ENCODE measurements at regions not wholly inside any gene's neighbourhood (a gene's known extent, or its start where the extent isn't known, plus 50 kb on each side); places are given as distances from the start of the nearest gene placed in this dataset.
A peak's percentile ranks its signal among the peaks of the same experiment; 100 is the strongest.
"Not testable (repeated sequence)": the region's sequence is repeated elsewhere in the genome, so short reads cannot be mapped to it uniquely, and the experiment has no call there.

DNA sequence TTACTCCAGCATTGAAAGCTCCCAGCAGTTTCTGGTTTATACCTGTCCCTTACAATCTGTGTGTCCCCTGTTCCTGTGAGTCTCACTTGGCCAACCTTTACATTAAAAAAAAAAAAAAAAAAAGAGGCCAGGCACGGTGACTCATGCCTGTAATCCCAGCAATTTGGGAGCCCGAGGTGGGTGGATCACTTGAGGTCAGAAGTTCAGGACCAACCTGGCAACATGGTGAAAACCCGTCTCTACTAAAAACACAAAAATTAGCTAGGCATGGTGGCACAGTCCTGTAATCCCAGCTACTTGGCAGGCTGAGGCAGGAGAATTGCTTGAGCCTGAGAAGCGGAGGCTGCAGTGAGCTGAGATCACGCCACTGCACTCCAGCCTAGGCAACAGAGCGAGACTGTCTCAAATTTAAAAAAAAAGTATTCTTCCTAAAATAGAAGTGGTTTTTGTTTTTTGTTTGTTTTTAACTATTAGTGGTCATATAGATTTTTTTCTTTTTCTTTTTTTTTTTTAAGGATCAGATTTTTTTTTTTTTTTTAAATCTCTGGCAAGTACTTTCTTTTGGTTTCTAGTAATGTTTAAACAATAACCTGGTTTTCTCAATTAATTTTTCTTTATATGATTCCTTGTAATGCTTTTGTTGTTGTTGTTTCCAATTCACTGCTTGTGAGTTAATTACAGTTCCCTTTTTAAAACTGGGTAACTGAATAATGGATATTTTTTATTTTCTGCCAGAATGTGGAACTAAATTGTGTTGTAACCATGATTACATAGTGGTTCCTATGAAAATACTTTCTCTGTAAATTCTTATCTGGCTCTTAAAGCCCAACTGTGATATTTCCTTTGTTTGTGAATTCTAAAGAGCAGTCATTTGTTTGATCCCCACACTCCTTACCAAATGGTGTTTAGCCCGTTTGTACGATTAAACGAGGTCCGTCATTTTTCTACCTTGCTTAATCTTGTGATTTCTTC, 116.8 kb downstream of the CTAGE1 start:
- in situ Hi-C loops (cut with HindIII; ENCODE audit: low pct_unique_long_range_greater_than_20kb, low sequenced_read_pairs) = no loop called here
- no peak for DNase-seq (ENCODE audit: low read depth, low spot score)

- no peak for DNase-seq (ENCODE audit: low read depth, low spot score)
- in situ Hi-C loops (cut with HindIII; ENCODE audit: low pct_unique_long_range_greater_than_20kb, low sequenced_read_pairs) = no loop called here
Observed at GRCh38 chr18:22297008-22297407, 120.7 kb downstream of the CTAGE1 start.

DNA sequence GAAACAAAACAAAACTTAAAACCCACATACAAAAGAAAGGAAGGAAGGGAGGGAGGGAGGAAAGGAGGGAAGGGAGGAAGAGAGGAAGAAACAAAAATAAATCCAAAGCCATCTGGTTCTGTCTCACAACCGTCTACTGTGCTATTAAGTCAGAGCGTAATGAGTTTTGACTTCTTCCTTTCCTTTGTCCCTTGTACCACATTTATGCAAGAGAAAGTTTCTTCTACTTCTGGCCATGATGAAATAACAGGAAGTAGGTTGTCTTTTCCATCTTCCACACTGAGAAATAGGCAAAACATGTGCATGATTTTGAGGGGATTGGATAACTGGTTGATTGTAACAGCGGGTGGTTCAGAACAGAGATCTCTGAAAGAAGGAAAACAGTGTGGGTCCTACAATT, 121.4 kb downstream of the CTAGE1 start:
- in situ Hi-C loops (cut with HindIII; ENCODE audit: low pct_unique_long_range_greater_than_20kb, low sequenced_read_pairs) = no loop called here
- DNase-seq (ENCODE audit: low read depth, low spot score) = no peak

DNA sequence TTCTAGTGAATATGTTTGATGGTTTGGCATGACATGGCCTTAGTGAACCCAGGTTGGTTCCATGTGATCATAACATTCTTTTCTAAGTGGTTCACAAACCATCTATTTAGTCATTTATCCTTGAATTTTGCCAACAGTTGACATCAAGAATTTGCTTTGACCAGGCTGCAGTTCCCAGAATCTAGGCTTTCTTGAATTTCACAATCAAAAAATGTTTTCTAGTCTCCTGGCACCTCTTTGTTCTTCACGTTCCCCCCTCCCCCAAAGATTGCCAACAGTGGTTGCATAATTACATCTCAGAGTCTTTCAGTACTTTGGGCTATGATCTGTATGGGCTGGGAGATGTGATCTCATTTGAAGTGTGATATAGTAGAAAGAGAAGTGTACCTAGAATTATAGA, 124.0 kb downstream of the GATA6 start:
- DNase-seq (ENCODE audit: low read depth, low spot score) = no peak
- in situ Hi-C loops (cut with HindIII; ENCODE audit: low pct_unique_long_range_greater_than_20kb, low sequenced_read_pairs) = no loop called here

DNA sequence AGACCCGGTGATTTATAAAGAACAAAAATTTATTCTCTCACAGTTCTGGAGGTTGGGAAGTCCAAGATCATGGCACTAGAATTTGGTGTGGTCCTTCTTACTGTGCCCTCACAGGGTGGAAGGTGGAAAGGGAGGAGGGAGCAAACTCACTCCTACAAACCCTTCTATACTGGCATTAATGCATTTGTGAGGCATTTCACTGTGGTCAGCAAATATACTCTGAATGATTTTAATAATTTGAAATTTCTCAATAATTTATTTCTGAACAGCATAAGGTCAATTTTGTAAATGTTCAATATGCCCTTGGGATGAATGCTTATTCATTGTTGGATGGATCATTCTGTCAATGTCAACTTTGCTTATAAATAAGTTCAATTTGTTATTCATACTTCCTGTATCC, 120.6 kb downstream of the GATA6 start:
- in situ Hi-C loops (cut with HindIII; ENCODE audit: low pct_unique_long_range_greater_than_20kb, low sequenced_read_pairs) = no loop called here
- DNase-seq (ENCODE audit: low read depth, low spot score) = no peak

DNA sequence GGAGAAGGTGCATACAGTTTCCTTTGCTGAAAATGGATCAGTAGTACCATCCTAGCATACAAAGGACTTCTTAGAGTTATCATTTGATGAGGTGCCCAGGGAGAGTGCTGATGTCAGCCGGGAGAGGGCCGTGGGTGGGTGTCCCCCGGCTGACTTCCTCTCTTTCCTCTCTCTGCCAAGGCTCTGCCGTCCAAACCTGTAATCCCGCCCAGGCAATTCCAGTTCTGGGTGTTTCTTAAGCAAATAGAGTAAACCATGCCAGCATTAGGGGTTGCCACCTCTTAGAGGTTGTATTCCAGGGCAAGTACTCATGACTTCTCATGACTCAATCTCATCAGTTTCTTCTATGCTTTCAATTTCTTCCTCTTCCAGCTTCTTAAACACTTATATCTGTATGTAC, 117.2 kb downstream of the GATA6 start:
- in situ Hi-C loops (cut with HindIII; ENCODE audit: low pct_unique_long_range_greater_than_20kb, low sequenced_read_pairs) = no loop called here
- peak; percentile 21 for DNase-seq (ENCODE audit: low read depth, low spot score)

GRCh38 chr18:22285361-22286140, 116.2 kb downstream of the GATA6 start:
- in situ Hi-C loops (cut with HindIII; ENCODE audit: low pct_unique_long_range_greater_than_20kb, low sequenced_read_pairs) = no loop called here
- DNase-seq (ENCODE audit: low read depth, low spot score) = no peak

DNA sequence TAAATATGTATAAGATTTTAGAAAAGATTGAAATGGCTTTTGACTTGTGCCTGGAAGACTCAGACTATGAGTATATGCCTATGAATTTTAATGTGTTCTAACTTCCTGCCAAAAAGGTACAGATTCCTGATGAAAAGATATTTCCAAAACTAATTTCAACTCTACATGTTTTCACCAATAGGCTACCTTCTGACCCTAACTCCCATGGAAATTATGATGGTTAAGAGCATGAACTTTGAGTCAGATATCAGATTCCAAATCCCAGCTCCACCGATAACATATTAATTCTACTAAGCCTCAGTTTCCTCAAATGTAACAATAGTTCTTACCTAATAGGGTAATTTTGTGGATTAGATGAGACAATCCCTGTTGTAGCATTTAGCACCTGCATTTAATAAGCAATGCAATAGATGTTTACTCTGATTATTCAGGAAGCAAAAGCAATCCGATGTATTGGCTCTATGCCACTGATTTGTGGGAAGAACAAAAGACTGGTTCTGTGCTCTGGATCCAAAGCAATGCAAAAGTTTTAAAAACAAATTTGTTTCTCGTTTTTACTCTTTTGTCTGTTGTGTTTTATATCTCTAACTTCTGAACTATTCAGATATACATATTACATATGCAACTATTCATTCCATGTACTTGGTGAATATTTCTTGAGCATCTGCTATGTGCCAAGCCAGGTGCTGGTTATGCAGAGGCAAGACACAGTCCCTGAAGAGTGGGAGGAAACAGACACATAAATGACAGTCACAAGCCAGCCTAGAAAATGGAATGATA, 115.4 kb downstream of the GATA6 start:
- no peak for DNase-seq (ENCODE audit: low read depth, low spot score)
- in situ Hi-C loops (cut with HindIII; ENCODE audit: low pct_unique_long_range_greater_than_20kb, low sequenced_read_pairs) = no loop called here

- DNase-seq (ENCODE audit: low read depth, low spot score); in situ Hi-C loops (cut with HindIII; ENCODE audit: low pct_unique_long_range_greater_than_20kb, low sequenced_read_pairs): not testable (repeated sequence)
Observed at GRCh38 chr18:22283855-22284254, 114.5 kb downstream of the GATA6 start.

DNA sequence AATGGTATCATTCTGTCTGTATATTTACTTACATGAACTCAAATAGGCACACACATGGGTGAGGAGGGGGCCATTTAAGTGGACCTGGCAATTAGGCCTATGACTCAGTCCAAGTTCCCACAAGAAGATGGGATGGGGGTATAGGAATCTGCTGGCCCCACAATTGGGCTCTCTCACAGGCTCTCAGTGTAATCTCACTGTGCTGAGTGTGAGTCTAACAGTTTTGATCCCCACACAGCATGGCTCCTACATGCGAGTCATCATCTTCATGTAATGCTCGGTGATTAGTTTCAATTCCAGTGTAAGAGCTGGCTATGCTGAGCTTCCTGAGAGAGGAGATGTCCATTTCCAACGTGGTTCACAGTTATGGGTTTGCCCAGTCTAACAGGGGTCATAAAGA, 114.0 kb downstream of the GATA6 start:
- in situ Hi-C loops (cut with HindIII; ENCODE audit: low pct_unique_long_range_greater_than_20kb, low sequenced_read_pairs) = no loop called here
- DNase-seq (ENCODE audit: low read depth, low spot score) = no peak

GRCh38 chr18:22283116-22283395, 113.7 kb downstream of the GATA6 start:
- no peak for DNase-seq (ENCODE audit: low read depth, low spot score)
- in situ Hi-C loops (cut with HindIII; ENCODE audit: low pct_unique_long_range_greater_than_20kb, low sequenced_read_pairs) = no loop called here

- DNase-seq (ENCODE audit: low read depth, low spot score) = peak; percentile 89
- in situ Hi-C loops (cut with HindIII; ENCODE audit: low pct_unique_long_range_greater_than_20kb, low sequenced_read_pairs) = no loop called here
Observed at GRCh38 chr18:22282311-22283115, 113.1 kb downstream of the GATA6 start.

- DNase-seq (ENCODE audit: low read depth, low spot score) = no peak
- in situ Hi-C loops (cut with HindIII; ENCODE audit: low pct_unique_long_range_greater_than_20kb, low sequenced_read_pairs) = no loop called here
Observed at GRCh38 chr18:22280453-22280750, 111.0 kb downstream of the GATA6 start.

DNA sequence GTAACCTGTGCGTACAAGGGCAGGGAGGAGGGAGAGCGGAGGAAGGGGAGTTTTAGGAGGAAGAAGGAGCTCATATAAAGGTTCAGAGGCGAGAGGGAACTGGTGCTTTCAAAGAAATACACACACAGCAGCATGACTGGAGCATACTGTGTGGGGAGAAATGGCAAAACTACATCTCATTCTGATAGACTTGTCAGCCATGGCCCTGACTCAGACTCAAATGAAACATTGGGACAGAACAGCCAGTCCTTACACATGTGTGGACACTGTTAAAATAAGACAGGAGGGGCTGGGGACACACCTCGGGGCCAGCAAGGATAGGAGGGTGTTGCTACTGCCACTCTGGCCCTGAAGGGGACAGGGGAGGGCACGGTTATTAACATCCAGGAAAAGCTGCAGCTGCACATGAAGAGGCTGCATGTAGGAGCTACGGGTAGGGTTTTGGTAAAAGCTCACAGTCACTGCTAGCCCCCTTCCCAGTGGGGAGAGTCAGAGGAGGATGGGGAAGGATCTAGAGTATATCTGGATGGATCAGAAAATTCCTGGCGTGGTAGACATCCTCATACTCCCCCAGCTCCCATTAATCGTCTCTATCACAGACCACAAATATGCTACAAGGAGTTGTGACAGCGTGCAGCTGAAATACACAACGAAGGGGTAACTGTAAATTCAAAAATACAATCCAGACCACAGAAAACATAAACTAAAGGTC, 110.5 kb downstream of the GATA6 start:
- DNase-seq (ENCODE audit: low read depth, low spot score) = no peak
- in situ Hi-C loops (cut with HindIII; ENCODE audit: low pct_unique_long_range_greater_than_20kb, low sequenced_read_pairs) = no loop called here

- in situ Hi-C loops (cut with HindIII; ENCODE audit: low pct_unique_long_range_greater_than_20kb, low sequenced_read_pairs) = no loop called here
- no peak for DNase-seq (ENCODE audit: low read depth, low spot score)
Observed at GRCh38 chr18:22278798-22279197, 109.4 kb downstream of the GATA6 start.

- no peak for DNase-seq (ENCODE audit: low read depth, low spot score)
- in situ Hi-C loops (cut with HindIII; ENCODE audit: low pct_unique_long_range_greater_than_20kb, low sequenced_read_pairs) = no loop called here
Observed at GRCh38 chr18:22277758-22278157, 108.4 kb downstream of the GATA6 start.

DNA sequence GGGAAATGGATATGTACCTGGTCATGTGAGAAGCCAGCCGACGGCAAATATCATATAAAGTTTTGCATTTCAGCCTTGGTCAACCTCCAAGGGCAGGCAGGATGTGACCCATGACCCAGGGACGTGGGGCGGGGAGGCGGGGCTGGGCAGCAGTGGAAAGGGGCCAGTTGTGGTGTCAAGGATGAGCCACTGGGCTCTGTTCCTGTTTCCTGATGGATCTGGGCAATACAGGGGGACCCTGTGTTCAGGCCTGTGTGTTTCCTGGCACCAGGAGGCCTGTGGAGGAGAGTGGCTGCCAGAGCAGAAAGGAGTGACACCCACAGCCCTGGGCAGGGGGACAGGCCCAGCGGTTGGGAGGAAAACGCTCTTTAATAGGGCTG, 106.9 kb downstream of the GATA6 start:
- in situ Hi-C loops (cut with HindIII; ENCODE audit: low pct_unique_long_range_greater_than_20kb, low sequenced_read_pairs) = no loop called here
- no peak for DNase-seq (ENCODE audit: low read depth, low spot score)
